ENCODE measurements at regions not wholly inside any gene's neighbourhood (a gene's known extent, or its start where the extent isn't known, plus 50 kb on each side); places are given as distances from the start of the nearest gene placed in this dataset.

DNA sequence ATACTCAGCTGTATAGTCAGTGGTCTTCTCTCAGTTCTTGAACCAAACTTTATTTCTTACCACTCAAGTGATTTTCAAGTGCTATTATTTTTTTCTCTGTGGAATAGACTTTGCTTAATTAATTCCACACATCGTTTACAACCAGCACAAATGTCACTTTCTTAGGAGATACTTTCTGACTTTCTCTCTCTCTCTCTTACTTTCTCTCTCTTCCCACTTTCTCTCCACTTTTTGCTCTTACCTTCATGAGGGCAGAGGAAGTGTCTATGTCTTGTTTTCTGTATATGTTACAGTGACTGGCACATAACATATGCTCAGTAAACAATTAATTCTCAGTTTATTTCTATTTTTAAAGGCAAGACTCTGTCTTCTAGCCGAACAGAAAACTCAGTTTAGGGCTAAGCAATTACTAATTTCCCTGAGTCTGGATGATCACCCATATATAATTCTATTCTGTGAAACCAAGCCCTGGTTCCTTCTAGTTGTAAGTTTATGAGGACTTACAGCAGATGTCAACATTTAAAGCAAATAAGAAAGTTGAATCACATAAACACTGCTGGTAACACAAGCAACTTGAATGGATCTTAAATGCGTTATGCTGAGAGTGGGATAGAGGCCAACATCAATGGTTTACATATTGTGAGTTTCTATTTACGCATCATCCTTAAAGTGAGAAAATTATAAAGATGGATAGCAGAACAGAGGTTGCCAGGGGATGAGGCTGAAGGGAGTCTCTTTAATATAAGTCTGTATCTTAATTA, 791.4 kb downstream of the MTRR start:
- no peak for DNase-seq

DNA sequence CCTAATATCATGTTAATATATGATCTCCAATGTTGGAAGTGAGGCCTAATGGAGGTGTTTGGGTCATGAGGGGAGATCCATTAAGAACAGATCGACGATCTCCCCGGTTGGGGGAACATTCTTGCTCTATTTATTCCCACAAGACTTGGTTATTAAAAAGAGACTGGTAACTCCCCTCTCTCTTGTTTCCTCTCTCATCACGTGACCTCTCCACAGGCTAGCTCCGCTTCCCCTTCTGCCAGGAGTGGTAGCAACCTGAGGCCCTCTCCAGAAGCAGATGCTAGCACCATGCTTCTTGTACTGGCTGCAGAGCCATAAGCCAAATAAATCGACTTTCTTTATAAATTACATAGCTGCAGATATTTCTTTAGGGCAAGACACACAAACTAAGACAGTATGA, 794.4 kb downstream of the MTRR start:
- DNase-seq: no peak

- DNase-seq: no peak
These were observed 806.2 kb downstream of the MTRR start for GRCh38 chr5:8675182-8675581.

- no peak for DNase-seq
These were observed 807.7 kb downstream of the MTRR start for GRCh38 chr5:8676695-8677094.

- DNase-seq: no peak
These were observed 813.4 kb downstream of the MTRR start for GRCh38 chr5:8682381-8682780.

DNA sequence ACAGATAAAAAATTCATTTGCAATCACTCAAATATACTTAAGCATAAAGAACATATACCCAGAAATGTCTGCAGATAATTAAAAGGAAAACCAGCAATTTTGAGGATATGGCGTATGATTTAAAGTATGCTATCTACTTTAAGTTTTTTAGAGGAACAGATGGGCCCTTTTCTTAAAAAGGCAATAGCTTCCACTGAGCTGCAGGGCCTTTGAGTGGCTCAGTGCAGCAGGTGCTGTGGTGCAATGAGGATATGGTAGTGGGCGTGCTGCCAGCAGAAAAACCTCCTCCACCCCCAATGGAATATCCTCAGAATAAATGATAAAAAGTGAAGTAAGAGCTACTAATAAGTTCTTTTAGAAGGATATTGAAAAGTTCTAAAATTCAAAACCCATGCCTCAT, 814.5 kb downstream of the MTRR start:
- no peak for DNase-seq

DNA sequence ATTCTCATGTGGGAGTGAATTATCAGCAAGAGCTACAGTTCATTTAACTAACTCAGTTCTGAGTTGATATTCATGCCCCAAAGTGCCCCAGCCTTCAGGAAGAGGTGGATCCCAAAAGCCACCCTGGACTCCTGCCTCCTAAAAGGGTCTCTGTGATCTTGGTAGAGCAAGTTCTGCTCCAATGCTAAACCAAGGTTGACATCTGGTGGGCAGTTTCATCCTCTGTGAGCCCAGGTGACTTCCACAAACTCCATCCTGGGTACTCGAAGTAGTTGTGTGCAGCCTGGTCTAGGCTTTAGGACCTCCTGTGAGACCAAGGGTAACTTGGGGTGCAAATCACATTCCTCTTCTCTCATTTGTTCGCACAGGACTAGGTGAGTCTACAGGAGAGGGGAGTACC, 816.8 kb downstream of the MTRR start:
- DNase-seq: no peak

DNA sequence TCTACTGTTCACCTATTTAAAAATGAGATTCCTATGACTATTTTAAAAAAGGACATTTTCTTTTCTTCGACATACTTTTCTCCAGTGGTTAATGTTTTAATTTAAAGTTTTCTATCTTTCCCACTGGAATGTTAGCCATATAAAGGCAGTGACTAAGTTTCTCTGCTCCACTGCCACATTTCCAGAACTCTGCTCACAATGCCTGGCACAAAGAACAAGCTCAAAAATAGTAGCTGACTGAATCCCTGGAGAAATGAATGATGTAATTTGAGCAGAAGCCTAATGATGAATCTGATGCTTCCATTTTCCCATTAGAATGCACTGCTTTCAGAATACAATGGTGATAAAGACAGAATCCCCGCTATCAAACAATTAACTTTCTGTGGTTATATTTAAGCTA, 817.8 kb downstream of the MTRR start:
- no peak for DNase-seq

DNA sequence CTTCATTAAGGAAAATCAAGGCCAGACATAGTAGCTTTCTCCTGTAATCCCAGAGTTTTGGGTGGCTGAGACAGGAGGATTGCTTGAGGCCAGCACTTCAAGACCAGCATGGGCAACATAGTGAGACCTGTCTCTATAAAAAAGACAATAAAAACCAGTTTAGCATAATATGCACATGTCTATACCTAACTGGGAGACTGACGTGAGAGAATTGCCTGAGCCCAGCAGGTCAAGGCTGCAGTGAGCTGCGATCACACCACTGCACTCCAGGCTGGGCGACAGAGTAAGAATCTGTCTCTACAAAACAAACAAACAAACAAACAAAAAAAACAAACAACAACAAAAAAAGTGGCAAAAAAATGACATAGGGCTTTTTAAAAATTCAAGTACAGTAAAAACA, 820.8 kb downstream of the MTRR start:
- DNase-seq: no peak

- DNase-seq: no peak
These were observed 822.3 kb downstream of the MTRR start for GRCh38 chr5:8691221-8691620.

- DNase-seq: no peak
These were observed 824.4 kb downstream of the MTRR start for GRCh38 chr5:8693341-8693844.

GRCh38 chr5:8694545-8694944, 825.6 kb downstream of the MTRR start:
- DNase-seq: no peak

GRCh38 chr5:8695902-8696845, 827.2 kb downstream of the MTRR start:
- no peak for DNase-seq

- DNase-seq: no peak
These were observed 831.3 kb downstream of the MTRR start for GRCh38 chr5:8700222-8700621.

DNA sequence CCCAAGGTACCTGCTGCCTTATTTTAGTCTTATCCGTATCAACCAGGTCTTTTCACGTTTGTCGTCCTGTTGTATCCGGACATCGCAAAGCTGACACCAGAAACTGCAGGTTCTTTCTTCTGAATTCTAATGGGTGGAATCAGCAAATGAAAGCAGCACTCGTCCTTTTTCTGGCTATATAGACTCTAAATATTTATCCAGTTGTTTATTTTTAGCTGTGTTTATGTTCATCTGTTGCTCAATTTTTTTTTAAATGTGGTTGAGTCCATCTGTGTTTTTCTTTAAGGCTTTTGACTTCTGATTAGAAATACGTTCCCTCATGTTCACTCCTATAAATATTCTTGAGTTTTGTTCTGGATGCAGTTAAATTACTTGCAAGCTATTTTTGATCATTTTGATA, 831.7 kb downstream of the MTRR start:
- no peak for DNase-seq

DNA sequence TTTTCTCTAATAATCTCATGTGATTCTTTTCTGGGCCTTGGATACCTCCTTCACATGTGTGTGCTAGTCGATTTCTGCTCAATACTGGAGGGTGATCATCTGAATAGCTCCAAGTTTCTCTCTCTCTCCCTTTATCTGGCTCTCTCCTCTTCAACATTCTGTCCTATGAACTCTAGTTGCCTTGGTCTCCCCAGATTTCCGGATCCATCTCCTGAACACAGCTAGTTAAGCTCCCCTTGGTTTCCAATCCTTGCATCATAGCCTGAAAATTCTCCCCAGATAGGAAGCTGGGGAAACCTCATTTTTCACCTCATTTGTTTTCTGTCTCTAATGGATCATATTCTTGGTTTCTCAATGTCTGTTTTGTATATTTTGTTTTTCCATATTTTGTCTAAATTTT, 832.3 kb downstream of the MTRR start:
- DNase-seq: no peak

DNA sequence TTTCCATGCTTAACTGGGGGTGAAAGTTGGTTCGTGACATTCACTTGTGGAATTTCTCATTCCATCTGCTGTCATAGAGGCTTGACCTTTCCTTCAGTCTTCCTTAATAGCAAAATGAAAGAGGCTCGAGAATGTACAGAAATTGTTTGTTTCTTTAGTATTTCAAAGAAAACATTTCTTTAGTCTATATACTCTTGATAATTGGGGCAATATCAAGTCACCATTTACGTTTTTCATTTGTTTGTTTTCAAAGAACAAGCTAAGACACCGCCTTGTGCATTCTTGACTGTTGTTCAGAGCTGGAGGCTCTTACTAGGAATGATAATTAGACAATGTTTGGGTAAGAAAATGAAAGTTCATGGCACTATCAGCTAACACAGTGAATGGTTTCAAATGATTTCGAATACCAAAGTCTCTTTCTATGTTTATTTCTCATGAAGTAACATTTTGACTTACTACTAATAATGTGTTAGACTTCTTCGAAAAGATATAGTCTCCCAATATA, 835.4 kb downstream of the SEMA5A start:
- DNase-seq: no peak

- no peak for DNase-seq
These were observed 831.7 kb downstream of the SEMA5A start for GRCh38 chr5:8714198-8714597.

DNA sequence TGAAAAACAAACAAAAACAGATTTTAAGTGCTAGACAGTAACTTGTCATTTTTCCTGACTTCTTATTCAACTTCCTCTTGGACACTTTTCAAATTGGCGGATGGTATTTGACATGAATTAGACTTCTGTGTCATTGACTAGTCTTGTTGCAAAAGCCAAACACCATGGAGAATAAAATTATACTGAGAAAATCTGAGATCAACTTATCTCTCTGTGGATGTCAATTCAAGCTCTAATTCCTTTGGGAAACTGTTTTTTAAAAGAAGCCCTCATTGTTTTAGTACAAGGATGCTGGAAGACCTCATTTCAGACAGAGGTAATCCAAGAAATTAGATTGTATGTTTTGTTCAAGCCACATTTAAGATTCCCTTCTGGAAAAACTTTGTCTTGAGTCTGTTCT, 831.0 kb downstream of the SEMA5A start:
- DNase-seq: no peak

DNA sequence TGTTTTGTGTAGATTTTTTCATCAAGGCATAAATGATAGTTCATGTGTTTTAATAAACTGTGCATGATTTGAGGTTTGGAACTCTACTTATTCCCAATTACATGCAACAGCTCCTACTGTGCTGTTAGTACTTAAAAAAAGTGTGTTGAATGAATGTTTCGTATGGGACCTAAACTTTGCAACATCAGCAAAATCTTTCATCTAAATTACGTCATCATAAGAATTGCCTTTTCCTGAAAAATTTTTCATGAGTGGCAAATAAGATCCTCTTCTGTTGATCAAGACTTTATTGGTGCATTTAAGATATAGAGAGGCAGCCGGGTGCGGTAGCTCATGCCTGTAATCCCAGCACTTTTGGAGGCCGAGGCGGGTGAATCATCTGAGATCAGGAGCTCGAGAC, 826.1 kb downstream of the SEMA5A start:
- DNase-seq: no peak

- no peak for DNase-seq
These were observed 825.4 kb downstream of the SEMA5A start for GRCh38 chr5:8720506-8720905.

GRCh38 chr5:8721536-8721935, 824.3 kb downstream of the SEMA5A start:
- no peak for DNase-seq

DNA sequence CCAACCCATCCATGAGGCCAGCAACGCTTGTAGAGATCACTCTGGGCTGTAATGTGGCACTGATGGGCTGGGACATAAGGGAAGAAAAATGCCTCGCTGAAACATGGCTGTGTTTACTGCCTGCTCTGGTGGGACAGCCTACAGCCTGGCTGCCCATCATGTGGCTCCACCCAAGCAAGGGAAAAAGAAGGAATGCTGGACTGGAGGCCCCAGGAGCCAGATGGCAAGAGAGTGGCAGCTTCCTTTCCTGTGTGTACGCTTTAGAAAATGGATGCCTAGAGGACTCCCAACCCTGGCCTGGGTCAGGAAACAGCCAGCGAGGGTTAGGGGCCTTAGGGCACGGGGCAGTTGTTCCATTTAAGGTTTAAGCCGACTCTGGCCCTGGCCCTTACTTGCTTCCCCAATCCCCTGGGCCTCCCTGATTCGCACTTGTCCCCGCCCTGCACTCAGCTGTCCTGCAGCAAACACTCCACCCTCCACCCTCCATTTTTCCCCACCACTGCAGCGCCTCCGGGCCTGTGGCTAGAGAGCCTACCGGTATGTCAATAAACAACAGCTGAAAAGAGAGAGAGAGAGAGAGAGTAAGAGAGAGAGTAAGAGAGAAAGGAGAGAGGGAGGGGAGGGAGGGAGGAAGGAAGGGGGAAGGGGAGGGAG, 819.4 kb downstream of the SEMA5A start:
- no peak for DNase-seq

All from right kidney (tissue), 1 donor.